Skeletal muscle tissue (tissue), 3 donors: ENCODE measurements at regions not wholly inside any gene's neighbourhood (a gene's known extent, or its start where the extent isn't known, plus 50 kb on each side); places are given as distances from the start of the nearest gene placed in this dataset.

ENCODE experiments used
- H3K27ac ChIP-seq: one replicate; pipeline ENCODE4 v1.7.0; 2013; ENCODE audit warnings: mild to moderate bottlenecking, low read depth, low read length, inconsistent platforms
- H3K27me3 ChIP-seq, 3 donors: one replicate each; pipeline ENCODE4 v1.7.0; 2013; ENCODE audit warnings: low read length in 3 of 3; ENCODE audit not compliant: control insufficient read depth in 3 of 3, insufficient read depth in 3 of 3
- H3K36me3 ChIP-seq, 3 donors: one replicate each; pipeline ENCODE4 v1.7.0; 2013; ENCODE audit warnings: low read length in 3 of 3; ENCODE audit not compliant: control insufficient read depth in 3 of 3, insufficient read depth in 3 of 3
- H3K4me1 ChIP-seq, 3 donors: one replicate each; pipeline ENCODE4 v1.7.0; 2013; ENCODE audit warnings: low read length in 3 of 3, mild to moderate bottlenecking in 3 of 3; ENCODE audit not compliant: control insufficient read depth in 3 of 3, insufficient read depth in 3 of 3
- H3K4me3 ChIP-seq, 3 donors: one replicate each; pipeline ENCODE4 v1.7.0; 2013; ENCODE audit warnings: low read length in 3 of 3
- H3K9ac ChIP-seq, 3 donors: one replicate each; pipeline ENCODE4 v1.7.0; 2013; ENCODE audit warnings: low read length in 3 of 3, mild to moderate bottlenecking in 3 of 3, moderate library complexity in 2 of 3, low read depth in 1 of 3
- H3K9me3 ChIP-seq, 3 donors: one replicate each; pipeline ENCODE4 v1.7.0; 2013; ENCODE audit warnings: low read length in 3 of 3; ENCODE audit not compliant: control insufficient read depth in 3 of 3
- donor health status: Osteomylitis.

DNA sequence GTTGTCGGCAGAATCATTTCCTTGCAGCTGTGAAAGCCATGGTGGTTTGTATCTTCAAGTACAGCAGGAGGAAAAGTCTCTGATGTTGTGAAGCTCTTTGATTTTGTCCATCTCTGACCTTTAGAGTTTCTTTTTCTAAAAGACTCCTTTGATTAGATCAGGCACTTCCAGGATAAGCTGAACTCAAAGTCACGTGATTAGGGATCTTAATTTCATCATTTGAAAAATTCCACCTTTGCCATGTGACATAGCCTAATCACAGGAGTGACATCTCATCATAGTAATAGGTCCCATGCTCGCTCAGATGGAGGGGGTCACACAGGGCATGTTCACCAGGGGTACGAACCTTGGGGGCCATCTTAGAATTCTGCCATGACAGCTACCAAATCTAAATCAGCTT, 441.5 kb upstream of the CDH4 start:
- H3K27me3 ChIP-seq: no peaks in the 10 kb centered on the region

DNA sequence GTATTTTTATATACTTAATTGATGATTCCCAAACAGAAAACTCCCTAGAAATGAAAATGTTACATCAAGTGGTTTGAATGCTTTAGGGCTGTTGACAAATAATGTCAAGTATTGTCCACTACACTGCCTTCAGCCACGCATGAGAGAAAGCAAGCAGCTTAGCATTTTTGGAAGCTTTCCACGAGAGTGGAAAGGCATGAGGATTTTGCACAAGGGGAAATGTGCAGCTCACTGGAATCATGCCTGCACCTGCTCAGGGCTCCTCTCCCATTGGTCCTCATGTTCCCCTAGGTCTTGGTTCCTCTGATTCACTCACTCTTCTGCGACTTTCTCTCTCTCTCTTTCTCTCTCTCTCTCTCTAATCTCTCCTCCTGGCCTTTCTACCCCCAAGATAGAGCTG, 439.5 kb upstream of the CDH4 start:
- Histone ChIP-seq H3K27ac (no peak overlapping the region), H3K9ac (no peak overlapping the region)

More for the DNA sequence above, 441.5 kb upstream of the CDH4 start:
- H3K27ac ChIP-seq: no peak overlapping the region
- no peak overlapping the region for H3K4me3 ChIP-seq
- H3K9me3 ChIP-seq: peaks cover 0 to 2% (median 0%) of the 10 kb centered on the region in 3 donors
- H3K4me1 ChIP-seq: no peaks in the 10 kb centered on the region
- no peak overlapping the region for H3K9ac ChIP-seq
- no peaks in the 10 kb centered on the region for H3K36me3 ChIP-seq

DNA sequence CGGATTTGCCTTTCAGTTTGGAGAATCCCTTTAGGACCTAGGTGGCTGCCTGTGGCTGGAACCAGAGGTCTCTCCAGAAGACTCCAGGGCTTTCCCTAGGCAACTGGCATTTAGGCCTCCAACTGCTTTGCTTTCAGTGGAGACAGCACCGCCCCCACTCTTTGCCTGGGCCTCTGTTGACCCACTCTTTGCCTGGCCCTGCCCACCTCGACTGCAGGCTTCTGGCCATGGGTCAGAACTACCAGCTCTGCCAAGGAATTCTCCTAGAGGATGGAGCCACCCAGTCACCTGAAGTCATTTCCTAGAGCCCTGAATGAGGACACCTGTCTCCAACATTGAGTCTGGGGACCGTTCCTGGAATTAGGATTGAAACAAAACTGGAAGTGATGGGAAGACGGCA, 439.0 kb upstream of the CDH4 start:
- Histone ChIP-seq H3K9me3 (peaks cover 0 to 2% (median 0%) of the 10 kb centered on the region in 3 donors), H3K36me3 (no peaks in the 10 kb centered on the region), H3K4me3 (no peak overlapping the region), H3K4me1 (no peaks in the 10 kb centered on the region), H3K27me3 (peaks cover 0 to 4% (median 2%) of the 10 kb centered on the region in 3 donors), H3K9ac (no peak overlapping the region), H3K27ac (no peak overlapping the region)

More for the DNA sequence above, 439.5 kb upstream of the CDH4 start:
- Histone ChIP-seq H3K27me3 (peaks cover 0 to 4% (median 2%) of the 10 kb centered on the region in 3 donors), H3K9me3 (peaks cover 0 to 2% (median 0%) of the 10 kb centered on the region in 3 donors), H3K36me3 (no peaks in the 10 kb centered on the region), H3K4me3 (no peak overlapping the region), H3K4me1 (no peaks in the 10 kb centered on the region)

DNA sequence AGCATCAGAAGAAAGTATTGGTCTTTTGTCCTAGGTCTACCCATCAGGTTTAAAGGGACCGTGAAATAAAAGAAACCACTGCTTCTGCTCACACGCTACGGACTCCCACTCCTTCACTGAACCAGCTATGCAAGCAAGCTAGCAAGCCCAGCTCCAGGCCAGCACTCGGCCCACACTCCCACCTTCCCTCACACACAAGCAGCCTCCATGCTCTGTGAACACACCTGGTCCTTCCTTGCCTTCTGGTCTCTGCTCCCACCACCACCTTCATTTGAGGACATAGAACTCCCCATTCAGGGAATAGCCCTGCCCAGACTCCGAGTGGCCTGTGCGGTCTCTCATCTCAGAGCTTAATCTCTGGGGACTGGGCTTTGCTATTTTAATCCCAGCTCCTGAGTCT, 436.4 kb upstream of the CDH4 start:
- Histone ChIP-seq H3K4me1 (no peaks in the 10 kb centered on the region), H3K9me3 (peaks cover 0 to 2% (median 0%) of the 10 kb centered on the region in 3 donors), H3K4me3 (no peak overlapping the region), H3K27ac (no peak overlapping the region), H3K27me3 (peaks cover 0 to 4% (median 2%) of the 10 kb centered on the region in 3 donors), H3K9ac (no peak overlapping the region), H3K36me3 (no peaks in the 10 kb centered on the region)

DNA sequence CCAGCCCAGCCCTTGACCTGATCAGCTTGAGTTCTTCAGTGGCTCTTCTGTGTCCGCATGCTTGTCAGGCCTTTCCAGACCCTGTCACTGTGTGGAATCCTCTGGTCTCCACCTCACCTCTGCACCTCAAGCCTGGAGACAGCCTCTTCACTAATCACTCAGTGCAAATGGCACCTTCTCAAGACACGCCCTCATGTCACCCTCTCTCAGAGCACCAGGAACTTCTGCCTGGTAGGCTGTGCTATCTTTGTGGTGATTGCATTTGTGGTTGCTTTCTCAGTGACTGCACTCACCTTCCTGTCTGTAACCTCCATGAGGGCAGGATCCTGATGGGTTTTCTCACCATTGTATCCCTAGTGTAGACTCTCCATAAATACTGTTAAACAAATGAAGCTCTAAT, 435.2 kb upstream of the CDH4 start:
- Histone ChIP-seq H3K27me3 (peaks cover 0 to 4% (median 2%) of the 10 kb centered on the region in 3 donors), H3K9ac (no peak overlapping the region), H3K27ac (no peak overlapping the region), H3K9me3 (peaks cover 0 to 2% (median 0%) of the 10 kb centered on the region in 3 donors), H3K36me3 (no peaks in the 10 kb centered on the region), H3K4me3 (no peak overlapping the region), H3K4me1 (no peaks in the 10 kb centered on the region)

DNA sequence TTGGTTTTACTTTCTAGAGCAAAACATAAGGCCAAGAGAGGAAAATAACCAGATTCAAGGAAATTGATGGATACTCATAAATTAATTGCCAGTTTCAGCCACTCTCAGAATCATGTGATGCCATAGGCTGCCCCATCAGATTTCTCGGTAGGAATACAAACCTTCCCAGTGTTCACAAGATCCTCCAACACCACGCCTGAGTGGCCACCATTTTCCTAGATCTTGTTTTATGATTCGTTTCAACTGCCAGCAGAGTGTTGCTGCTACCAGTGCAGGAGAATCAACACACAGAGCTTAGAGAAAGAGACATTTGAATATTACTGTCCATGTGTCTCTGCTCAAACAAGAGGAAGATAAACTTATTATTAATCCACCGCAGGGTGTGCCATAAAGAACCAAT, 434.2 kb upstream of the CDH4 start:
- no peak overlapping the region for H3K9ac ChIP-seq
- H3K4me3 ChIP-seq: no peak overlapping the region
- H3K27me3 ChIP-seq: peaks cover 0 to 4% (median 2%) of the 10 kb centered on the region in 3 donors
- no peaks in the 10 kb centered on the region for H3K9me3 ChIP-seq
- no peaks in the 10 kb centered on the region for H3K36me3 ChIP-seq
- H3K4me1 ChIP-seq: no peaks in the 10 kb centered on the region
- no peak overlapping the region for H3K27ac ChIP-seq

DNA sequence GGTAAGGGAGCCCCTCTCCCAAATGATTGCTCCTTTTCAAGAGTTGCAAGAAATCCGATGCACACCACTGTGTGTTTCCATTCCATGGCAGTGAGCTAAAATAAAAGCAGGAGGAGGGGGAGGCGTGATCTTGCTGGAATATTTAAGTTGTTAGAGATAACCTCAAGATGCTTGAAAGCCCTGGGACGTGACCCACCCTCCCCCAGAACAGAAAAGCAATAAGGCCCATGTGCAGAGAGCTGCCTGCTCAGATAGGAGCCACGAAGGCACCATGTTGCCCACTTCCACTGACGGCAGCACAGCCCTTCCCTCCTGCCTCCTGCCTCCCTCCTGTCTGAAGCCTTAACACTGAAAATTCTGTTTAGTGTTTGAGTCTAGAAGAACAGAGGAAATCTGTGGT, 432.6 kb upstream of the CDH4 start:
- no peak overlapping the region for H3K9ac ChIP-seq
- no peak overlapping the region for H3K27ac ChIP-seq
- no peaks in the 10 kb centered on the region for H3K9me3 ChIP-seq
- peaks cover 0 to 4% (median 2%) of the 10 kb centered on the region in 3 donors for H3K27me3 ChIP-seq
- no peaks in the 10 kb centered on the region for H3K4me1 ChIP-seq
- no peaks in the 10 kb centered on the region for H3K36me3 ChIP-seq
- H3K4me3 ChIP-seq: no peak overlapping the region

DNA sequence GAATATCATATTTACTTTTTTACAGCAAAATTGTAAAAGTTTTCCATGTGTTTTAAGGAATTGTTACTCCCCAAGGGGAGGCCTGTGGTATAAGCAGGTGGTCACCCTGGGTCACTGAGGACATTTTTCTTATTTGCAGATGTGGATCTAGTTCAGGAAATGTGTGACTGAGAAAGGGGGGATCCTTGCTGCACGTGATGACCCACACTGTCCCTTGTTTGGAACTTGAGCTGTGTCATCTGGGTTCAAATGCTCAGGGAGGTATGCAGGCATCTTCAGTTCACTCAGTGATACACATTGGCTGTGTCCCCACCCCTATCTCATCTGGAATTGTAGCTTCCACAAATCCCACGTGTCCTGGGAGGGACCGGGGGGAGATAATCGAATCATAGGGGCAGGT, 431.9 kb upstream of the CDH4 start:
- Histone ChIP-seq H3K27me3 (peaks cover 0 to 4% (median 2%) of the 10 kb centered on the region in 3 donors), H3K4me1 (no peaks in the 10 kb centered on the region), H3K9me3 (no peaks in the 10 kb centered on the region), H3K9ac (no peak overlapping the region), H3K36me3 (no peaks in the 10 kb centered on the region), H3K27ac (no peak overlapping the region), H3K4me3 (no peak overlapping the region)

DNA sequence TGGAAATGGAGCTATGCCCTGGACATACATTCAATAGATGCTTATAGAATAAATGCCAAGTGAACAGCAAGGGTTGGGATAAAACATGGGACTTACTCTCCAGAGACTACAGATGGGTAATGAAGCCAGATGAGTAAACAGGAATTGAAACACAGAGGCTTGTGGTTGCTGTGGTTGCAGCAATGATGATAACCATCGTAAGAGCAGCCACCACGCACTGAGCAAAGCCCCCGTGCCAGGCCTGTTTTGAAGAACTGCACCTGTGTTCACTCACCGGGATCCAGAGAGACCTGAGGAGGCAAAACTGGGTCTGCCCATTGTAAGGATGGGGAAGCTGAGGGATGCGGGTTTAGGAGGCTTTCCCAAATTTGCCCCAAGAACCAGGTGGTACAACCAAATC, 431.1 kb upstream of the CDH4 start:
- no peaks in the 10 kb centered on the region for H3K9me3 ChIP-seq
- peaks cover 0 to 4% (median 2%) of the 10 kb centered on the region in 3 donors for H3K27me3 ChIP-seq
- no peak overlapping the region for H3K27ac ChIP-seq
- H3K9ac ChIP-seq: no peak overlapping the region
- no peaks in the 10 kb centered on the region for H3K4me1 ChIP-seq
- H3K36me3 ChIP-seq: no peaks in the 10 kb centered on the region
- H3K4me3 ChIP-seq: no peak overlapping the region

DNA sequence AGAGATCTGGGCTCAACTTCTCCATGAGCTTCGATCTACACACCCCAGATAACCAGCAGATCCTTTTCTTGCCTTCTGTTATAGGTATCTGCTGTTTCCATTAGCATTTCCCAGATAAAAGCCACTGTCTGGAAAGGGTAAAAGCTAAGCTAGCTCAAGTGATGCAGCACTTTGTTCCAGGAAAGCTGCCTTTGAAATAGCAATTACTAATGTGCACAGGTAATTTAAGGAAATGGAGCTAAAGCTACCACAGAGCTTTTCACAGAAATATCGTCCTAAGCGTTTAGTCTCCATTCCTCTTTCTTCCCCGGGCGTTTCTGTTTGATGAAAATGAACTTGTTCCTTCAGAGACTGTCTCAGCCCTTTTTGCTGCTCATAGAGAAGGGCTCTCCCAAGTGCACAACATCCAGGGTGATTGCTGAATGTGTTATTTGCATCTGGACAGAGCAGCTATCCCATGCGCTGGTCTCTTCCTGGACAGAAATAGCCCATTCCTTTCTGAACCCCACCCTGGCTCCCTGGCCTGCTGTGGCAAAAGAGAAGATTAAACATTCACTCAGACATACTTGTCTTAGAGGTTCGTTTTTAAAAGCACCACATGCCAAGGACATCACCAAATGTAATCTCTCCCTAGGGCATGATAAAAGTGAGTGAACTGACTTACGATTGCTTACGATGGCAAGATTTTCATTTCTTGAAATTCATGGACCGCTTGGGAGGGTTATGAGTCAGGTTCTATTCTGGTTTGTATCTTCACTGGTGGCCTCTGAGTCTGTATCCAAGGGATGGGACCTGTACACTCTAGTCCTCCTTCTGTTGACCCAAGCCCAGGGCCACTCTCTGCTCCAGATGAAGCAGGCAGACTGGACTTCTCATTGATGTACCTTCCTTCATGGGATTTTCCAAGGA, 429.1 kb upstream of the CDH4 start:
- no peak overlapping the region for H3K4me3 ChIP-seq
- no peaks in the 10 kb centered on the region for H3K4me1 ChIP-seq
- no peak overlapping the region for H3K9ac ChIP-seq
- H3K9me3 ChIP-seq: no peaks in the 10 kb centered on the region
- H3K27me3 ChIP-seq: no peaks in the 10 kb centered on the region
- no peak overlapping the region for H3K27ac ChIP-seq
- H3K36me3 ChIP-seq: no peaks in the 10 kb centered on the region
